Panc1 (cell line): ENCODE measurements at regions not wholly inside any gene's neighbourhood (a gene's known extent, or its start where the extent isn't known, plus 50 kb on each side); places are given as distances from the start of the nearest gene placed in this dataset.
"Not testable (repeated sequence)": the region's sequence is repeated elsewhere in the genome, so short reads cannot be mapped to it uniquely, and the experiment has no call there.

Experiments
- CTCF ChIP-seq: fragments of 450-650 bp; IDR thresholded peaks from 2 replicates; pipeline ENCODE4 v1.5.1; 2017; ENCODE audit warnings: mild to moderate bottlenecking
- POLR2AphosphoS5 ChIP-seq: IDR thresholded peaks from 2 replicates; pipeline ENCODE4 v1.6.1; 2012; ENCODE audit warnings: mild to moderate bottlenecking, low read depth, low read length, moderate library complexity
- REST ChIP-seq, 2 experiments: IDR thresholded peaks; 2 replicates each; pipeline ENCODE4 v1.6.1; 2011 to 2012; ENCODE audit warnings: low read depth in 2 of 2, control low read depth in 1 of 2, low read length in 1 of 2, mild to moderate bottlenecking in 1 of 2, moderate library complexity in 1 of 2; ENCODE audit not compliant: insufficient read depth in 1 of 2
- SIN3A ChIP-seq: IDR thresholded peaks from 2 replicates; pipeline ENCODE4 v1.6.1; 2012; ENCODE audit warnings: low read depth, mild to moderate bottlenecking, low read length, moderate library complexity, borderline replicate concordance; ENCODE audit not compliant: insufficient read depth

DNA sequence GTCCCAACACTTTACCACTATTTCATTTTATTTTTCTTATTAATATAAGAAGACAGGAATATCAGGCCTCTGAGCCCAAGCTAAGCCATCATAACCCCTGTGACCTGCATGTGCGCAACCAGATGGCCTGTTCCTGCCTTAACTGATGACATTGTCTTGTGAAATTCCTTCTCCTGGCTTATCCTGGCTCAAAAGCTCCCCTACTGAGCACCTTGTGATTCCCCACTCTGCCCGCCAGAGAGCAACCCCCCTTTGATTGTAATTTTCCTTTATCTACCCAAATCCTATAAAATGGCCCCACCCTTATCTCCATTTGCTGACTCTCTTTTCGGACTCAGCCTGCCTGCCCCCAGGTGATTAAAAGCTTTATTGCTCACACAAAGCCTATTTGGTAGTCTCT is 382.8 kb upstream of the HS3ST1 start:
- TF ChIP-seq CTCF; POLR2AphosphoS5; REST (IDR thresholded peaks at IDR 0.05; ENCODE audit: insufficient read depth in 1 of 2, low read depth in 2 of 2, low read length in 1 of 2); SIN3A: not testable (repeated sequence)
